ENCODE measurements at regions not wholly inside any gene's neighbourhood (a gene's known extent, or its start where the extent isn't known, plus 50 kb on each side); places are given as distances from the start of the nearest gene placed in this dataset.

- no peak for TF ChIP-seq CTCF (IDR thresholded peaks at IDR 0.05; ENCODE audit: insufficient read depth, low read length, poor library complexity, severe bottlenecking)
- no peak for DNase-seq (ENCODE audit: extremely low read depth, insufficient read length)
- H3K27me3 ChIP-seq (replicated peaks; ENCODE audit: control insufficient read depth, insufficient read depth, low read length), result no peaks in the 10 kb centered on the region; the same call in 1 of the 2 replicates
- H3K36me3 ChIP-seq (ENCODE audit: control insufficient read depth, insufficient read depth, low read length), result no peaks in the 10 kb centered on the region
- no peak overlapping the region for H3K4me3 ChIP-seq (replicated peaks; ENCODE audit: low read depth, low read length)
These were observed 147.5 kb downstream of the RND3 start for GRCh38 chr2:150339951-150340350.

GRCh38 chr2:150339282-150339681, 148.2 kb downstream of the RND3 start:
- TF ChIP-seq CTCF (IDR thresholded peaks at IDR 0.05; ENCODE audit: insufficient read depth, low read length, poor library complexity, severe bottlenecking), result no peak
- Histone ChIP-seq H3K4me3 (replicated peaks; ENCODE audit: low read depth, low read length) (no peak overlapping the region), H3K36me3 (ENCODE audit: control insufficient read depth, insufficient read depth, low read length) (no peaks in the 10 kb centered on the region), H3K27me3 (replicated peaks; ENCODE audit: control insufficient read depth, insufficient read depth, low read length) (no peaks in the 10 kb centered on the region; the same call in 1 of the 2 replicates)
- DNase-seq (ENCODE audit: extremely low read depth, insufficient read length), result no peak

GRCh38 chr2:150335596-150335995, 151.9 kb downstream of the RND3 start:
- Histone ChIP-seq H3K4me3 (replicated peaks; ENCODE audit: low read depth, low read length) (no peak overlapping the region), H3K36me3 (ENCODE audit: control insufficient read depth, insufficient read depth, low read length) (no peaks in the 10 kb centered on the region), H3K27me3 (replicated peaks; ENCODE audit: control insufficient read depth, insufficient read depth, low read length) (no peaks in the 10 kb centered on the region)
- no peak for TF ChIP-seq CTCF (IDR thresholded peaks at IDR 0.05; ENCODE audit: insufficient read depth, low read length, poor library complexity, severe bottlenecking)
- no peak for DNase-seq (ENCODE audit: extremely low read depth, insufficient read length)

- Histone ChIP-seq H3K27me3 (replicated peaks; ENCODE audit: control insufficient read depth, insufficient read depth, low read length) (no peaks in the 10 kb centered on the region), H3K4me3 (replicated peaks; ENCODE audit: low read depth, low read length) (no peak overlapping the region), H3K36me3 (ENCODE audit: control insufficient read depth, insufficient read depth, low read length) (no peaks in the 10 kb centered on the region)
- no peak for DNase-seq (ENCODE audit: extremely low read depth, insufficient read length)
- TF ChIP-seq CTCF (IDR thresholded peaks at IDR 0.05; ENCODE audit: insufficient read depth, low read length, poor library complexity, severe bottlenecking), result no peak
These were observed 155.1 kb downstream of the RND3 start for GRCh38 chr2:150332383-150332782.

- no peaks in the 10 kb centered on the region for H3K27me3 ChIP-seq (replicated peaks; ENCODE audit: control insufficient read depth, insufficient read depth, low read length)
- no peak for DNase-seq (ENCODE audit: extremely low read depth, insufficient read length)
- no peak for TF ChIP-seq CTCF (IDR thresholded peaks at IDR 0.05; ENCODE audit: insufficient read depth, low read length, poor library complexity, severe bottlenecking)
- H3K36me3 ChIP-seq (ENCODE audit: control insufficient read depth, insufficient read depth, low read length), result no peaks in the 10 kb centered on the region
- H3K4me3 ChIP-seq (replicated peaks; ENCODE audit: low read depth, low read length), result no peak overlapping the region
These were observed 159.6 kb downstream of the RND3 start for GRCh38 chr2:150327564-150328489.
